ENCODE measurements at regions not wholly inside any gene's neighbourhood (a gene's known extent, or its start where the extent isn't known, plus 50 kb on each side); places are given as distances from the start of the nearest gene placed in this dataset.

DNA sequence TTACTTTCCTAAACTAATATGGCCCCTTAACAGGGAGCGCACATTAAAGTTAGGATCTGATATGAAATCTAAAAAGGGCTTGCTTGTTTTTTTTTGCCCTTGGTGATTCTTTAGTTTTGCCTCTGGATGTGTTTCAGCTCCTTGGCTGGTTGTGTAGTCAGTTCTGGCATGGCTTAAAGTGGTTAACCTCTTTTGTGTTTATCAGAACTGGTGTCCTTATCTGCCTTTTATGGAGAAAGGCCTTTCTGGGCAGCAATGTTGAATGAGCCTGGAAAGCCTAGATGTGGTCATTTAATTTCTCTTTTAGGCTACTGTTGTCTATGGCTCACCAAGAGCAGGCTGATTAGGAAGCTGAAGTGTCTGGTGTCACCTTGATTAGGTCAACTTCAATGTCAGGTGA is 254.5 kb upstream of the ROPN1 start:
- no peak for DNase-seq (ENCODE audit: low spot score)

DNA sequence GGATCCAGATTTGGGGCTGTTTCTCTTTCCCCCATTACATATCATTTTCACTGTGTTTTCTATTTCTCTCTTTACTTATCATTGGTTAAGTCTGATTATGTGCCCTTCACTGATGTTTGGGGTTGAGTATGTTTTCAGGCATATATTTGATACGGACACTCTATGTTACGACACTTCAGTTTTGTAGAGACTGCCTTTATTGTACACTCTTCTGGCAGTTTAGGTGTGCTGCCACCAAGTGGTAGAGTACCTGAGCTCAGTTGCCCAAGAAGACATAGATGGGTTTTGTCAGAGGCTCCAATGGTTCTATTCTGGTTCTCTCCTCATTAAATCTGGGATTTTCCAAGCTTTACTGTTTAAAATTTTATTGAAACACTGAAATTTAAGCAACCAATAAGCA is 255.0 kb upstream of the ROPN1 start:
- DNase-seq (ENCODE audit: low spot score) = no peak

DNA sequence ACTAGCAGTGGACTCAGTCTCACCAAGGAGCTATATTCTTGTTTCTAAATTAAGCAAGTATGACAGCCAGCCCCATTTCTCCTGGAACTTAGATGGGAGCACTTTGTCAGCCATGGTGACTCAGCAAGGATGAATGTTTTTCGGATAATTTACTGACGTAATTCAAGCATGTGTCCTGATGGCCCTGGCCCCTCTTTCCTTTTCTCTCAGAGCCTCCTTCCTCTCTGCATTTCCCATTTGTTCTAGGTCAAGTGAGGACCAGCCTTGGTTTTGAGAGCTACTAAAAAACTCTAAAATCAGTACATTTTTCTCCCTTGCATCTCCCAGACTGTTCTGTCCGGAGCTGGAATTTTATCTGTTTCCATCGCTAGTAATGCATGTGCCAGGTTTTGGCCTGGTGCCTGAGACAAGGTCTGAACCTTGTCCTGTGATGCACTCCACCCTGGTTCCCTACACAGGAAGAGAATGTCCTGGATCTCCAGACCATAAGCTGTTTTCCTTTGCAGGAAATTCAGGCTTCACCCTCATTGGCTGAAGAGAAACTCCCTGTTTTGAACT is 256.6 kb upstream of the ROPN1 start:
- DNase-seq (ENCODE audit: low spot score) = peak; percentile 91

DNA sequence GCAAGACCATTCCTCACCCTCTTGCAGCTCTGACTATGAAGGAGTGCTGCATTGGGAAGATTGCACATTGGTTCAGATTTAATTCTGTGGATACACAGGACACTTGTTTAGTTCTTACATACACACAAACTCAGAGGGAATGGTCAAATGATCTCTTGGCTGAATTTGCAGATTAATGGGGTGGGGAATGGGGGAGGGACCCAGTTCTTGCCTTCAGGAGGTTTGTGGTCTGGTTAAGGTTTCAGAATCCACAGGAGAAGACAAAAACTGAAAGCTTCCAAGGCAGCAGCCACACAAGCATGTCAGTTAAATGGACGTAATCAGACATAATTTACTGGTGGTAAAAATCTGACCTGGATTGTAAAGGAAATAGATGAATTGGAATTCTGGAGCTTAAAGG is 257.1 kb upstream of the ROPN1 start:
- no peak for DNase-seq (ENCODE audit: low spot score)

DNA sequence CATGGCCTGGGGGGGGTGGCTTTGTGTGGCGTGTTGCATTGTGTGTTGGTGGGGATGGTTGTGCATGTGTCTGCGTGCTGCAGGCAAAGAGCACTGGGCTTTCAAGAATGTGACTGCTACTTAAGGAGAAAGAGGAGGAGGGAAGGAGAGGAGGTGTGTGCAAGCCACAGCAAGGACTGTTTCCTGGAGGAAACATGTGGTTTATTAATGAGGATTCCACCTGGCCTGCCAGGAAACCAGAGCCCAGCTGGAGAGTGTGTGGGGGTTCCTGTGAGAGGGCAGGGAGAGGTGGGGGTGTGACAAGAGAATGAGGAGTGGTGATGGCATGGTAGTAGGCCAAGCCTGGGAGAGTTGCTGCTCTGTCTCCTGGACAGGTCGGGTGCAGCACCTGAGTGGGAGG is 258.1 kb upstream of the ROPN1 start:
- no peak for DNase-seq (ENCODE audit: low spot score)

DNA sequence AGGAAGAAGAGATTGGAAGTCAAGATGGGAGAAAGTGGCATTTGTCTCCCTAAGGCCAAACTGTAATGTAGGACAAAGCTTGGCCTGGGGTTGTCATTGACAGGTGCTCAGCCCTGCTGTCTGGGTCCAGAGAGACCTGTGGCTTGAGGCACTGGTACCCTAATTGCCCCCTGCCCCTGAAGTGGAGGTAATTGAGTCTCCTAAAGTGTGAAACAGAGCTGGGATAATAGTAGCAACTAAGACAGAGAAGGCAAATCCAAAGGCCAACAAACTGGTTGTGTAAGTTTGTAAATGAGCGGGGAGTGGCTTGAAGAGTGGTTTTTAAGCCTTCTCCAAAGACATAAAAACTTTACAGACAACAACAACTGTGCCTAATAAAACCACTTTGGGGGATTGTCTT is 264.2 kb upstream of the ROPN1 start:
- DNase-seq (ENCODE audit: low spot score) = no peak

DNA sequence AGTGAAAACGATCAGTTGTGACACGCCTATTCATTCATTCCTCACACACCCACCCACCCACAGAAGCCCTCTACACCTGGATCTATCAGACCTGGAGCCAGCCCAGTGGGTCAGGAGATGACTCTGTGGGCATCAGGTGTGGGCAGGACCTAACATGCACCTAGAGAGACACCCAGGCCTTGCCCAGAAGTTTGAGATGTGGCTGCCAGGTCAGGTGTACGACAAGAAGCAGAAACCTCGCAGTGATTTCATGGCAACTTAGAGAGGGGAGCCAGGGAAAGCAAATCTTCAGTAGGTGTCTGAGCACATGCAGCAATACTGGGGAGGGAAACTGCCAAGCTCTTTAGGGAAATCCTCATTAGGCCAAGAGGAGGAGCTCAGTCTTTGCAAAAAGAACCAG is 264.7 kb upstream of the ROPN1 start:
- DNase-seq (ENCODE audit: low spot score) = no peak

DNA sequence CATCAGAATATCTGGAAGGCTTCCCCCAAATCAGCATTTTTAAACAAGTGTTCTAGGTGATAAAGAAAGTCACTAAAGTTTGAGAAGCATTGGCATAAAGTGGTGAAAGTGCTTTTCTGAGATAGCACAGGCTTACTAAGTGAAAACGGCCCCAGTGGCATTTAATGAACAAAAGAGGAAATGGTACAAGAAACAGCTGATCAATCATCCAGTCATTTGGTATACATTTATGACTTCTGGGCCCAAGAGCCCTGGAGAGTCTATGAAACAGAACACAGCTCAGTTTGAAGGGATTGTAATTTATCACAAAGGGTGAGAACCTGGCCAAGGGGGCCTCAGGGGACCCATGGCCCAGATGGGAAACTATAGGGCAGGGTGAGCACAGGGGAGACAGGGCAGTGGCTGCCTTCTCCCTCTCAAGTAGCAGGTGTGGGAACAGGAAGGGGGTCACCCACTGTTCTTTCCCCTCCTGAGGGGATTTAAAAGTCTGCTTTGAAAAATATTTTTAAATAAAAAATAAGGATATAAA is 265.5 kb upstream of the ROPN1 start:
- DNase-seq (ENCODE audit: low spot score) = no peak

DNA sequence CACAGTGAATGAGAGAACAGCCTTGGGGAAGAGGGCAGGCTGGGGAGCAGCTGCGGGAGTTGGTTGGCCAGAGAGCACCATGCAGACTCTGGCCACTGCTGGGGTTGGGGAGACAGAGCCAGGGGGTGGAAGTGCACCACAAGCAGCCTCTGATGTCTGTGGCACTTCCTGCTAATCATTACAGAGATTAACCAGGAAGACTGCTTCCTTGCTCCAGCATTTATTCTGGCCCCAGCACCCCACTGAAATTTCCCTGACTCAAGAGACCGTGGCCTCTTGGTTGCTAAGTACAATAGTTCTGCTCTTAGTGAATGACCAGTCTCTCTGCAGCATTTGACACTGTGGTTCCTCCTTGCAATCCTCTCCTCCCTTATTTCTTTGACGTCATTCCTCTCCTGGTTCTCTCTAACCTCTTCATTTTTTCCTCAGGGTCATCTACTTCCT is 266.2 kb upstream of the ROPN1 start:
- DNase-seq (ENCODE audit: low spot score) = no peak

DNA sequence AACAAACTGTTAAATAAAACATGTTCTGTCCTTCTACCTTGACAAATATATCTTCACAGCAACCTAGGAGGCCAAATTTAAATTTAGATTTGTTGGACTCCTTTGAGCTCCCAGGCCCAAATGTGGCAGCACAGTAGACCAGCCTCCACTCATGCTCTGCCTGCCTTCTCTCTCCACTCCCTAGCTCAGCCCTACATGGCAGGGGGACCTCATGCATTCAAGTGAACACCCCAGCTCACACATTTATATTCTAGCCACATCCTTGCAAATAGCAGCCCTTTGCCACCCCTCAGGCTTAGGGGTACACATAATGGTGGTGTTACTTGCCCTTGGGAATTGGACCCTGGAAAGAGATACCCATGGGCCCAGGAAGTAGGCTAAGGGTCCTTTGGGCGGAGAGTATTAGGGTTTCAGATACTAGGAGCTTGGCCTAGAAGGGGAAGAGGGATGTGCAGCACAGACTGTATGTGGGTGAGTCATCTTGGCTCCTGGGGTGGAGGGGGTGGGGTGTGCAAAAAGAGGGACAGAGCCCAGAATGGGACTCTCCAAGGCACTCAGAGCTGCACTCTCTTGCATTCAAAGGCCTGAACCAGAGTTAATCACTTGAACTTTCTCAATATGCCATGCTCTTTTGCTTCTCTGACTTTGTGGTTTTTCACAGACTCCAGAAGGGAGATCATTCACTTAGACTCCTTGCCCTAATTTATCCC is 268.4 kb upstream of the ROPN1 start:
- DNase-seq (ENCODE audit: low spot score) = peak; percentile 94

DNA sequence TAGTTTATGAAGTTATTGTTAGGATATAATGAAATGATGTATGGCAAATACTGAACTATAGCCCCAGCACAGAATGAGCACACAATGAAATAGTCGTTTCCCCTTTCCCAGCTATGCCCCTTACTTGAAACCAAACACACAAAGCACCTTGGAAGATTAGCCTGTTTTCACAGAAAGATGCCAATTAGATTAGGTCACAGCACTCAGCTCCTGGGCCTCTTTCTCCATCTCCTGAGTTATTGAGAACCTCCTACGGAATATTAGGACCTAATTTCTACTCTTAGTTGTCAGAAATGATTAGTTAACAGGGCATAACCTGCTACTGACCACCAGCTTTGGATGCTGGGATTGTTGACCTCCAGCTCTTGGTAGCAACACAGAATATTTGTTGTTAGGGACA is 269.4 kb upstream of the ROPN1 start:
- no peak for DNase-seq (ENCODE audit: low spot score)

DNA sequence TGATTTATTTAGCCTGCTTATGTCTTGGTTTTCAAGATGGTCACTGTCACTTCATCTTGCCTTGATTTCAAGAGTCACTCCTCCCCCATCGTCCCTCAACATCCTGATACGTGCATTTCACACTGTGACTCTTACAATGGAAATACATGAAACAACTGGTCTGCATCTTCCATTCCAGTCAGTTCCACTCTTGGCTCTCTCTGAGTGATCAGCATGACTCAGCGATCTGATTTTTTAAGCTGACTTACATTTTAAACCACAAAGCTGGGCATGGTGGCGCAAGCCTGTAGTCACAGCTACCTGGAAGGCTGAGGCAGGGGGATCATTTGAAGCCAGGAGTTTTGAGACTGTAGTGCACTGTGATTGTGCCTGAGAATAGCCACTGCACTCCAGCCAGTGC is 271.2 kb upstream of the ROPN1 start:
- peak; percentile 74 for DNase-seq (ENCODE audit: low spot score)

DNA sequence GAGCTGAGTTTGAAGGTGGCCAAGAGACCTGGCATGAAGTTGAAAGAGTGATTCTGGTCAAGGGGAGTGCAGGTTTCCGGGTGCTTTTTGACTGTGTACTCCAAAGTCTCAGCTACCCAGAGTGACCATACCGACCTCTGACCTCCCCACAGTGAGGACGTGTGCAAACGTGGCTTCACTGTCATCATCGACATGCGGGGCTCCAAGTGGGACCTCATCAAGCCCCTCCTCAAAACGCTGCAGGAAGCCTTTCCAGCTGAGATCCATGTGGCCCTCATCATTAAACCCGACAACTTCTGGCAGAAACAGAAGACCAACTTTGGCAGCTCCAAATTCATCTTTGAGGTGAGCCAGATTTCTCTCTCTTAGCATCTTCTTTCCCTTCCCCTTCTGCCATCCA is 272.4 kb upstream of the ROPN1 start:
- DNase-seq (ENCODE audit: low spot score) = no peak

DNA sequence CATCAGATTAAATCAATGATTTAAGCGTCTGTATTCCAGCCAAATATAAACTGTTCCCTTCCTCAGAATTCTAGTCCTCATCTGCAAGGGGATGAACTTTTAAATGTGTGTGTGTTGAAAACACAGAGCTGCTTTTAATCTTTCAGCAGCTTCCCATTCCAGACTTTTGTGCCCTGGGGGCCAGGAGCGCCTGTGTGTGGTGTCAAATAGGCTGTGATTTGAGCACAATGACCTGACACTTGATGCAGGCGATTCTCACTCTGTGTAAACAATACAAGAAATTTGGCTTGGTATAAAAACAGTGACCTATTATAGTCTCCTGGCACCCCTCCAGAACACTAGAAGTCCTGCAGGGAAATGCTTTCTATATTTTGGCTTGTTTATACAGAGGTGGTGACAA is 274.6 kb upstream of the ROPN1 start:
- DNase-seq (ENCODE audit: low spot score) = no peak

DNA sequence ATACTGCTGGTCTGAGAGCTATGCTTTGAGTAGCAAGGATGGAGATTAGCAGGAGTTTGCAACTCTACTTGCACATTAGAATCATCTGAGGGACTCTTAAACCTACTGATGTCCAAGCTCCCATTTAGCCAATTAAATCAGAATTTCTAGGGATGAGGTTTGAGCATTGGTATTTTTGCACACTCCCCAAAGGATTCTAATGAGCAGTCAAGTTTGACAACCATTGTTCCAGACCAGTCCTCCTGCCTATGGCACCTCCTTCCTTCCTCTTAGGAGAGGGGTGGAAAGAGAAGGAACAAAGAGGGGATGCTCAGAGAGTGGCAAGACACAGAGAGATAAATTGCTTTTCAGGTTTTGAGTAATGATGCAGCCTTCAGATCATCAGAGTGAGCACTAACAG is 275.5 kb upstream of the ROPN1 start:
- DNase-seq (ENCODE audit: low spot score) = no peak

DNA sequence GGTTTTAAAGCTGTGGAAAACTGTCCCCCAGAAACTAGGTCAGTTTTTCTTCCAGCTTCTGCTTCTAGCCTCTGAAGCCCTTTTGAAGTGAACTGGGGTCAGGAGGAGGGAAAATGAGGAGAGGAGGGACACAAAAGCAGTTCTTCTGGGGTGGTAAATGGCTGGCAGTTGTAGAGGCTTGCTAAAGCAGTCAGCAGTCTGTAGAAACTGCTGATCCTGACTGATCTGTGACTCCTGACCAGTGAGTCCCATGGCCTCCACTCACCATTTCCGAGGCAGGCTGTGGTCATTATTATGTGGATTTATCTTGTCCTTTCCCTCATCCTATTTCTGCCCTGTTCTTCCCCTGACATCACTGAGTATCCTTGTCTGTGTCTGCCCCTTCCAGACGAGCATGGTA is 276.4 kb upstream of the ROPN1 start:
- DNase-seq (ENCODE audit: low spot score) = no peak

DNA sequence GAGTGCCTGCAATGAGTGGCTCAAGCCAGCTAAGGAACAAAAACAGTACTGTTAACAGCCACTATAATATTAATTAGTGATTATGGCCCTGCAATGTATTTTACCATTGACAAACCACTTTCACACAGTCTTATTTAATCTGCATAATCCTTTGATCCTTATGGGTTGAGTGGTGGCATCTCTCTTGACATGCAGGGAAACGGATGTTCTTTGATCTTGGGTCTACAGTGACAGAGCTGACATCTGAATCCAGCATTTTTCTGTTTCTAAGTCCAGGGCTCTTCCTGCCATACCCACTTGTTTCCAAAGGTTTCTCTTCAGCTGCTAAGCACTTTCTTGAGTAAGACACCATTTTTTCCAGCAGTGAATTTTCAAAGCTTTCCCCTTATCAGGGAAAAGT is 277.7 kb upstream of the ROPN1 start:
- no peak for DNase-seq (ENCODE audit: low spot score)

DNA sequence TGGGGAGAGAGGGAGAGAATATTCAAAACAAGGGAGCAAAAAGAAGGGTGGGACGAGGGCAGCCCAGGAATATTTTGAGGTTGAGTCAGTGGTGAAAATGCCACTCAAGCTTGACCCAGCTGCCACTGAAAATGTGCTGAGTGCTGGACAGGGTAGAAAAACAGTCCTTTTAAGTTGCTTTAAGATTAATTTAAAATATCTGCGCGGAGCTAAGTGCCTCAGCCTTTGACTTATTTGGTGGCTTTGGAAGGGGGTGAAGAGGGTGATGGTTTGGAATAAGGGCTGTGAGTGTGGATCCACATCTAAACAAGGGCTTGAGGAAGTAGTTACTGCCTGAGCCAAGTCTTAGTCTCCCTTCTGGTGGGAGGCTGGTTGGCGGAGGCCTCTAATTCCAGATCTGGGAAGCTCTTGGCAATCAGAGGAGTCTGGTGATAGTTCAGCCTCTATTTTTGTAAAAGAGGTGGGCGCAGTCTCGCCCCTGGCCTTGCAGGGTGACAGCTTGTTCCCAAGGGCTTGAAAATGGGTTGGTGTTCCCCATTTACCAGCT is 280.8 kb upstream of the ROPN1 start:
- peak; percentile 26 for DNase-seq (ENCODE audit: low spot score)

DNA sequence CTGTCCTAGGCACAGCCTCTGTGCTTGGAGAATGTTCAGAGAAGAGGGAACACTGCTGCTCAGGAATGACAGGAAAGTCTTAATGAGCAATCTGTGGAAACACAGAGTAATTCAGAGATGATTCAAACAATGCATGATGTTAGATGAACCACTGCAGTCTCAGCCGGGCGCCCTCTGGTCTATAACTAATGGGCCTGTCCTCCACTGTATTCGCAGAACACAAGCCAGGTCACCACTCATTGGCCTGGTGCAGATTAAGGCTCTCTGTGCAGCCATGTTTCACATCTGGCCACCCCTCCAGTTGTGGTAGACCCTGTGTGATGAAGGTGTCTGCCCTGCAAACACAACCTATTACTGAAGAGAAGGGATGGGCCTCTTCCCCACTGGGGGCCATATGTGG is 281.7 kb upstream of the ROPN1 start:
- no peak for DNase-seq (ENCODE audit: low spot score)

DNA sequence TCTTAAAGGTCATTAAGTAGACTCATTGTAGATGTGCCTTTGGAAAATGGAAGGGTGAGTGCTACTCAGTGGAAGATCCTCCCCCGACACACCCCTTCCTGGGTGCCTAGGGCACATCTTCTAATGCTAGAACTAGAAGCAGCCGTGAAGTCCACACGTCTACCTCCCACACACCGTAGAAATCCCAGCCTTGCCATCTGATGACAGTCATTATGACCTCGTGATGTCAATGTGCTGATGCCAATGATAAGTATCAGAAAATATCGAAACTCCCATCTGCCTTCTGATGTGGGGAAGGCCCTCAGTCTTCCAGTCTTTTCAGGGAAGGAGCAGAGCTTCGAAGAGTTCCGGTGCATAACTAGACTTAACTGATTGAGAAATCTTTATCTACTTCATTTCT is 282.1 kb upstream of the ROPN1 start:
- DNase-seq (ENCODE audit: low spot score) = no peak

DNA sequence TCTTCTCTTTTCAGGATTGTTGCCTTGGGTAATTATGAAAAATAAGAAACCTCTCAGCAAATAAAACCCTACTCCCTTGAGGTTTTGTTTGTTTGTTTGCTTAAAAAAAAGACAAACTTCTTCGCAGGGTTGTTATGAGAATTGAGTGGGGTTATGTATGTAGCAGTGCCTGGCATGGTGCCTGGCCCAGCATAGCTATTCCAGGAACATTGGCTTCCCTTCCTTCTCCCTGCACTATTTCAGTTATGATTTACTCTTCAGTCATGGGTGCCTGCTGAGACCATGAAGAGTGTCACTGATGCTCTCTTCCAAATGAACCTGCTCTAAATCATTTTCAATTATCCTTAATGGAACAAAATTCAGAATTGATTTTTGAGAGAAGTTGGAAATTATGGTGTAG is 283.5 kb upstream of the ROPN1 start:
- DNase-seq (ENCODE audit: low spot score) = no peak

DNA sequence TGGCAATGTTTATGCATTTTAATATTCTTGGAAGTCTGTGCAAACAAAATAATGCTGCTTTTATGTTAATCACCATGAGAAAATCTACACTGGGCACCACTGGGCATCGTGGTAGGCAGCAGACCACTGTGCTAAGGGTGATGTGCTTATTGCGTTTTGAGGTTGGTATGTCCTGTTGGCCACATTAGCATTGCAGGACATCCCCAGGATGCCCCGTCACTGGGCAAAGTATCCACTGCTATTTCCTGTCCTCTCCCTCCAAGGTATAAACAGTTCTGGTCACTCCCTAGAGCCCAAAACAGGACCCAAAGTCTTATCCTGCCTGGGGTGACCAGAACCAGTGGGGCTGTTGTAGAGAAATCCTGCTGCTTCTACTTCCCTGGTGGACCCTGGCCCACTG is 284.2 kb upstream of the ROPN1 start:
- DNase-seq (ENCODE audit: low spot score) = no peak

DNA sequence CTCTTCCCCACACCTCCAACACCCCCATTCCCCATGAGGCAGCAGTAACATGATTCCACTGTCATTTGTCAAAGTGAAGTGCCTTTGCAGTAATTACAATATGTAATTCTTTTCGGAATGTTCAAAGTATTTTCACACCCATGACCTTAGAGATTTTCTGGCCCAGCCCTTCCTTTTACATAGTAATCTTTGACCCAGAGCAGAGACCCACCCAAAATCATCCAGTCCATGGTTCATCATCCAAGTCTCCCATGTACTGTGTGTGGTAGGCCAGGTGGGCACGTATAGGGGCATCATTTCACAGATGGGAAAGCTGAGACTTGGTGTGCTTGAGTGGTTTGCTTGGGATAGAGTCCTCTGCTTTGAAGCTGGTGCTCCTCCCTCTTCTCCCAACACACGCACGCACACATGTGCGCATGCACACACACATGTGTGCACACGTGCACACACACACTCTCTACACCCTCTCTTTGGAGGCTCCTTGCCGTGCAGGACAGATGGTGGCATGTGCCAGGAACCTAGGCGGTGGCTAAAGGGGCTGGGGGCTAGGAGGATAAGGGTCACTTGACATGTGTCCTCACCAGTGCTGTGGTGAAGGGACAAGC is 284.7 kb upstream of the ROPN1 start:
- no peak for DNase-seq (ENCODE audit: low spot score)
